ENCODE measurements at regions not wholly inside any gene's neighbourhood (a gene's known extent, or its start where the extent isn't known, plus 50 kb on each side); places are given as distances from the start of the nearest gene placed in this dataset.

DNA sequence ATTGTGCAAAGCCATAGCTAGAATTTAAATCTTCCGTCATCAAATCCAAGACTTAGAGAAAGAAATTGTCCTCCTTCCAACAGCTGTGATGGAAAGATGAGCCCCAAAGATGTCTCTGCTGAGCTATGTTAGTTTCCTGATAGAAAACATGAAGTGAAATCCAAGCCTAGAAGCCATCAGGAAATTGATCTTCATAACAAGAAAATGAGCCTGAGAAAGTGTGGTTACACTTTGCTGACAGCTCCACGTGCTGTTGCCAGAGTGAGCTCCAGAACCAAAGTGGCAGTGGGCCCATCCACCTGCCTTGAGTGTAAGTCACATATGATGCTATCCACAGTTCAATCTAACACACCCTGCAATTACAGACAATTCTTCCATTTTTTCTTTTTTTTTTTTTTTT lies 58.0 kb upstream of the UBASH3B start:
- TF ChIP-seq ESRRG (CRISPR knock-in tag; IDR thresholded peaks at IDR 0.05) = no peak
- TF ChIP-seq, protein P1, sequence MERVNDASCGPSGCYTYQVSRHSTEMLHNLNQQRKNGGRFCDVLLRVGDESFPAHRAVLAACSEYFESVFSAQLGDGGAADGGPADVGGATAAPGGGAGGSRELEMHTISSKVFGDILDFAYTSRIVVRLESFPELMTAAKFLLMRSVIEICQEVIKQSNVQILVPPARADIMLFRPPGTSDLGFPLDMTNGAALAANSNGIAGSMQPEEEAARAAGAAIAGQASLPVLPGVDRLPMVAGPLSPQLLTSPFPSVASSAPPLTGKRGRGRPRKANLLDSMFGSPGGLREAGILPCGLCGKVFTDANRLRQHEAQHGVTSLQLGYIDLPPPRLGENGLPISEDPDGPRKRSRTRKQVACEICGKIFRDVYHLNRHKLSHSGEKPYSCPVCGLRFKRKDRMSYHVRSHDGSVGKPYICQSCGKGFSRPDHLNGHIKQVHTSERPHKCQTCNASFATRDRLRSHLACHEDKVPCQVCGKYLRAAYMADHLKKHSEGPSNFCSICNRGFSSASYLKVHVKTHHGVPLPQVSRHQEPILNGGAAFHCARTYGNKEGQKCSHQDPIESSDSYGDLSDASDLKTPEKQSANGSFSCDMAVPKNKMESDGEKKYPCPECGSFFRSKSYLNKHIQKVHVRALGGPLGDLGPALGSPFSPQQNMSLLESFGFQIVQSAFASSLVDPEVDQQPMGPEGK (CRISPR knock-in tag; IDR thresholded peaks at IDR 0.05; ENCODE audit: borderline replicate concordance) = no peak
- TF ChIP-seq, protein P2, sequence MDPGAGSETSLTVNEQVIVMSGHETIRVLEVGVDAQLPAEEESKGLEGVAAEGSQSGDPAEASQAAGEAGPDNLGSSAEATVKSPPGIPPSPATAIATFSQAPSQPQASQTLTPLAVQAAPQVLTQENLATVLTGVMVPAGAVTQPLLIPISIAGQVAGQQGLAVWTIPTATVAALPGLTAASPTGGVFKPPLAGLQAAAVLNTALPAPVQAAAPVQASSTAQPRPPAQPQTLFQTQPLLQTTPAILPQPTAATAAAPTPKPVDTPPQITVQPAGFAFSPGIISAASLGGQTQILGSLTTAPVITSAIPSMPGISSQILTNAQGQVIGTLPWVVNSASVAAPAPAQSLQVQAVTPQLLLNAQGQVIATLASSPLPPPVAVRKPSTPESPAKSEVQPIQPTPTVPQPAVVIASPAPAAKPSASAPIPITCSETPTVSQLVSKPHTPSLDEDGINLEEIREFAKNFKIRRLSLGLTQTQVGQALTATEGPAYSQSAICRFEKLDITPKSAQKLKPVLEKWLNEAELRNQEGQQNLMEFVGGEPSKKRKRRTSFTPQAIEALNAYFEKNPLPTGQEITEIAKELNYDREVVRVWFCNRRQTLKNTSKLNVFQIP (CRISPR knock-in tag; IDR thresholded peaks at IDR 0.05; ENCODE audit: borderline replicate concordance, low read depth) = no peak
- no peak for TF ChIP-seq CREB5 (CRISPR knock-in tag; IDR thresholded peaks at IDR 0.05; ENCODE audit: low read depth)
- no peak for TF ChIP-seq RARB (CRISPR knock-in tag; IDR thresholded peaks at IDR 0.05)
- no peak for TF ChIP-seq ARNTL (CRISPR knock-in tag; IDR thresholded peaks at IDR 0.05; ENCODE audit: borderline replicate concordance, low read depth)

Measured in SK-N-SH treated with all-trans-retinoic acid at 6 μM for 48 hours (cell line).